AG09319 (cell line): ENCODE measurements at regions not wholly inside any gene's neighbourhood (a gene's known extent, or its start where the extent isn't known, plus 50 kb on each side); places are given as distances from the start of the nearest gene placed in this dataset.

Experiments used
- DNase-seq: peaks from one replicate; pipeline ENCODE4 v3.0.0-alpha.2; 2010; ENCODE audit warnings: low read depth; ENCODE audit errors: extremely low read depth
- TF ChIP-seq, protein P1 (sequence below): IDR thresholded peaks from 2 replicates; pipeline ENCODE4 v1.5.1; 2011; ENCODE audit warnings: low read depth, mild to moderate bottlenecking, inconsistent platforms, low read length, moderate library complexity

DNA sequence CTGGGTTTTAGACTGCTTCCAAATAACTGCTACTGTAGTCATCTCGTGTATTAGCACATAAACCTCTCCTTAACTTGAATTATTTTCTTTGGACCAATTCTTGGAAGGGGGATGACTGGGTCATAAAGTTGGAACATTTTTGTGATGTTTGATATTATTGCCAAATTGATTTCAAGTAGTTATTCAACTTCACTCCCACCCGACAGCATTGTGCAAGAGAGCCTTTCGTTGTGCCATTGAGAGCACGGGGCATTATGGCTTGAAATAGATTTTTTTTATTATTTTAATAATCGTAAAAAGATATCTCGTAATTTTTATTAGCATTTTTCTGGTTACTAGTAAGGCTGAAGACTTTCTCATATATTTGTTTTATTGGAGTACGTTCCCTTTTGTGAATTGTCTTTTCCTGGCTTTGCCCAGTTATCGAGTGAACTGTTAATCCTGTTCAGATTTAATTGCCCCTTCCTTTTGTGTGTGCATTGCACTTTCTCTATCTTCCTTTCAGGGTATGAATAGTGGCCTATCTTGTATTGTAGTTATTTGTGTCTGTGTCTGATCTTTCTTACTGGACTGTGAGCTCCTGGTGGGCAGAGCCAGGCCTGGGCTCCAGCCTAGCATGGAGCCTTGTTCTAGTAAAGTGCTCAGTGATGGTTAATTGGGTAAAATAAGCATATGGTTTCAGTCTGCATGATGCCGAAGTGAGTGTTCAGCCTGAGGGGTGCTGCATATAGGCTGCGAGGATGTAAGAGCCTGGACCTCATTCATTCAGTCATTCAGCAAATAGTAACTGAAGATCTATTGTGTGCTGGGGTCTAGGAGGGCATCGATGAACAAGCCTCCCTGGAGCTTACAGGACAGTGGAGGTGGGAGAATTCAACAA is 93.5 kb upstream of the SHB start:
- TF ChIP-seq, protein P1, sequence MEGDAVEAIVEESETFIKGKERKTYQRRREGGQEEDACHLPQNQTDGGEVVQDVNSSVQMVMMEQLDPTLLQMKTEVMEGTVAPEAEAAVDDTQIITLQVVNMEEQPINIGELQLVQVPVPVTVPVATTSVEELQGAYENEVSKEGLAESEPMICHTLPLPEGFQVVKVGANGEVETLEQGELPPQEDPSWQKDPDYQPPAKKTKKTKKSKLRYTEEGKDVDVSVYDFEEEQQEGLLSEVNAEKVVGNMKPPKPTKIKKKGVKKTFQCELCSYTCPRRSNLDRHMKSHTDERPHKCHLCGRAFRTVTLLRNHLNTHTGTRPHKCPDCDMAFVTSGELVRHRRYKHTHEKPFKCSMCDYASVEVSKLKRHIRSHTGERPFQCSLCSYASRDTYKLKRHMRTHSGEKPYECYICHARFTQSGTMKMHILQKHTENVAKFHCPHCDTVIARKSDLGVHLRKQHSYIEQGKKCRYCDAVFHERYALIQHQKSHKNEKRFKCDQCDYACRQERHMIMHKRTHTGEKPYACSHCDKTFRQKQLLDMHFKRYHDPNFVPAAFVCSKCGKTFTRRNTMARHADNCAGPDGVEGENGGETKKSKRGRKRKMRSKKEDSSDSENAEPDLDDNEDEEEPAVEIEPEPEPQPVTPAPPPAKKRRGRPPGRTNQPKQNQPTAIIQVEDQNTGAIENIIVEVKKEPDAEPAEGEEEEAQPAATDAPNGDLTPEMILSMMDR, result no peak
- no peak for DNase-seq

DNA sequence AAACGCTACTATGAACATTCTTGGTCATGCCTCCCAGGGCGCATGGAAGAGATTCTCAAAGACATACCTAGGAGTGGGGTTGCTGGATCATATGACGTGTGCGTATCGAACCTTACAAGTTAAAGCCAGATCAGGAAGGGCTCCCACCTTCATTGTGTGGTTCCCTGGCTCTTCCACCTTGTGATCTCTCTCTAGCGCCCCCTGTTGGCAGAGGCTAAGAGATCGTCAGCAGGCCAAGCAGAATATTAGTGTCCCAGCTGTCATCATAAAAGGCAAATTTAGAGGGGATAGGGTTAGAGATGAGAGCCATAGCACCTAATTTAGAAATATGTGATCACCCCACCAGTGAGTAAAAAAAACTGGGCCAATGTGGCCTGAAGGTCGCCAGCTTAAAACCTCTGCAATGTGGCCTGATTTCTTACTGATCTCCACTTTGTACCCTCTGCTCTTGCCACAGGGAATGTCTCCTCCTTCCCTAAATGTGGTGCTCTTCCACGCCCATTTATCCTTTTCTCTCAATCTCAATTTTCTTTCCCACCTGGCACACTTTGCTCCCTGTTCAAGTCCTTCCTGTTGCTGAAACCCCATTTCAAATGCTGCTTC is 91.7 kb upstream of the SHB start:
- TF ChIP-seq, protein P1, result peak; percentile 93
- DNase-seq, result peak; percentile 15

DNA sequence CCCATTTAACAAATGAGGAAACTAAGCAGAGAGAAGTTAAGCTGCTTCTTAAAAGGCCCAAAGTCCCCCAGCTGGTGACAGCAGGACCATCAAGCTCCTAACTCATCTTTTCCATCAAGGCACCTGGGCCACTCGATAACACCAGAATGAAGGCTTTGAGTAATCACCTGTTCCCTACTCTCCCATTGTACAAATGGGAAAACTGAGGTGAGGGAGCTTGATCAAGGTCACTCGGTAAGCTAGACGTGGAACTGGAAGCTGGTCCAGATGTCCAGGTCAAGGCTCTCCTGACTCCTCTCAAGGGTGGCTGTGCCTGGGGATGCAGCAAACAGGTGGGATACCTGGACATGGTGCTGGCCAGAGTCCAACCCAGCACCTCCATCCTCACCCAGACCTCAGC is 90.6 kb upstream of the SHB start:
- TF ChIP-seq, protein P1, result no peak
- DNase-seq, result no peak

DNA sequence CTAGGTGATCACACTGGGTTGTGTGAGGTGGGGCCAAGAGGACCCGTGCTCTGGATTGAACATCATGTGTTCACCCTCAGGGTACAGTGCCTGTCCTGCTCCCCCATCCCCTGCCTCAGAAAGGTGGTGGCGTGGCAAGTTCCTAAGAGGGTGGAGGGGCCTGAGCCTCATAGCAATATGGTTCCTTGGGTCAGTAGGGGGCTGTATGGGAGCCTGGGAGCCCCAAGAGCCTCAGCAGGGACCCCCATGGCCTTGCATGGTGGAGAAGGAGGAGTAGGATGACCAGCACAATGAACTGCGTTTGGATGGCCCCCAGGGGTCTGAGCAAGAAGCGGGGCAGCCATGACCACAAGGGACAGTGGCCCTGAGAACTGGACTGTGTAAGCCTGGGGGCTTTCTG is 89.6 kb upstream of the SHB start:
- TF ChIP-seq, protein P1, result no peak
- DNase-seq, result no peak

DNA sequence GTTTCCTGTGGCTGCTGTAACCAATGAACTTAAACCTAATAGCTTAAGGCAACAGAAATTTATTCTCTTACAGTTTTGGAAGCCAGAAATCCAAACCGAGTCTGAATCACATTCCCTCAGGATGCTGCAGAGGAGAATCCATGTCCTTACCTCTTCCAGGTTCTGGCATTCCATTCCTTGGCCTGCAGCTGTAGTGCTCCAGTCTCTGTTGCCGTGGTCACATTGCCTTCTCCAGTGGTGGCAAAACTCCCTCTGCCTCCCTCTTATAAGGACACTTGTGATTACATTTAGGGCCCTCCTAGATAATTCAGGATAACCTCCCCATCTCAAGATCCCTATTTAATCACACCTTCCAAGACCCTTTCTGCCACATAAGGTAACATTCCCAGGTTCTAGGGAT is 88.7 kb upstream of the SHB start:
- DNase-seq, result no peak
- TF ChIP-seq, protein P1, result no peak

DNA sequence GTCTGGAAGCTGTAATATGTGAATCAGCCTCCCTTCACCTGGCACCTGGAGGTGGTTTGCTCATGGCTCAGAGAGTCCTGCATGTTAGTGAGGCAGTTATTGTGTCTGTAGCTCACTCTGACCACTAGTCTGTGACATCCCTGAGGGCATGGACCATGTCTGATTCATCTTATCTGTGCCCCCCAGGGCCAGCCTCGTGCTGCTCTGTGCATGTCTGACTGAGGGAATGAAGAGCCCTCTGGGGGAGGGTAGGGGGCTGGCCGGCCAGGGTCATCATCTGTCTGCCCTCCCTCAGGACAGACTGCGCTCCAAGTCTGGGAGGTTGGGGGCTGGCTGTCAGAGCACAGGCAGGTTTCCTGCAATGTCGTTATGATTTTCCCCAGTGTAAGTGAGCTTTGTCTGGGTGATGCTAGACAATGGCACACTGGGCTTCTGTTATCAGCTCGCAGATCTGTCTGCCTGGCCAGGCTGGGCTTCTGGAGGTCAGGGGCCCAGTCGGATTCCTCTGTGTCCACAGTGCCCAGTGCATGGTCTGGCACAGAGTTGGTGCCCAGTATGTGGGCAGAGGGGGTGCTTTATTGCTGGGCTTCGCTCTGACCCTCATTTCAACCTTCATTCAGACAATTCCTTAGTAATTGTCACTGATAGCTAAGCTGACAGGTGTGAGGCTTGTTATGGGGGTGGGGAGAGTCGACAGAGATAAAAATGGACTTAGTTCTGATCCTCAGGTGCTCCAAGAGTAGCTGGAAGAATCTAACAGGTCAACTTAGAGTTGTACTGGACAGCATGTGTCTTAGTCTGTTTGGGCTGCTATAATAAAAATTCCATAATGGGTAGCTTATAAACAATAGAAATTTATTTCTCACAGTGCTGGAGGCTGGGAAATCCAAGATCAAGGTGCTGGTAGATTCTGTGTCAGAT is 85.7 kb upstream of the SHB start:
- no peak for DNase-seq
- TF ChIP-seq, protein P1, result no peak

DNA sequence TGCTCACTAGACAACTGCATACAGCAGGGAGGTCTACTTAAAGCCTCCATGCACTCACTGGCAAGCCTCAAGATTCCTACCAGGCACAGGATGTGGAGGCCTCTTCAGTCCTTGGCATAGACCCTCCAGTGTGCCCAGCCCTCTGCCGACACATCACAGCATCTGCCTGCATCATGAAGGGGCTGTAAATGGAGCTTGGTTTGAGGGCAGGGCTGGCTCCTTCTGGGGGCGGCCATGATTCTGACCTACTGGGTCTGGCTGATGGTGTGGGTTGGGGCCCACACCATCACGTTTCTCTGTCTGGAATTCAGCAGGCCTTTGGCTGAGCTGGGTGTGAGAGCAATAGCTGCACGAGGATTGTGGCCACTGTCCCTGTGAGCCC is 84.9 kb upstream of the SHB start:
- TF ChIP-seq, protein P1, result no peak
- DNase-seq, result no peak
